Stimulated activated CD8-positive, alpha-beta memory T cell treated with anti-CD3 and anti-CD28 coated beads, Interleukin-7, amount 100 ng/mL, for 4 hours (primary cell): ENCODE measurements at regions not wholly inside any gene's neighbourhood (a gene's known extent, or its start where the extent isn't known, plus 50 kb on each side); places are given as distances from the start of the nearest gene placed in this dataset.
"Not testable (repeated sequence)": the region's sequence is repeated elsewhere in the genome, so short reads cannot be mapped to it uniquely, and the experiment has no call there.

Experiments
- DNase-seq, 2 donors: peaks; one replicate each; pipeline ENCODE4 v3.0.0-alpha.2; 2020; ENCODE audit warnings: low read depth in 2 of 2

GRCh38 chr17:74137416-74137815 lies 66.1 kb upstream of the RPL38 start:
- no peak for DNase-seq

GRCh38 chr17:74139120-74139519 lies 64.4 kb upstream of the RPL38 start:
- DNase-seq = no peak

- no peak for DNase-seq
Observed at GRCh38 chr17:74140282-74140681, 63.2 kb upstream of the RPL38 start.

GRCh38 chr17:74141612-74142011 lies 61.9 kb upstream of the RPL38 start:
- DNase-seq = no peak

- not testable (repeated sequence) for DNase-seq
Observed at GRCh38 chr17:74143318-74143717, 60.2 kb upstream of the RPL38 start.

- DNase-seq = no peak
Observed at GRCh38 chr17:74145756-74146155, 57.7 kb upstream of the RPL38 start.

GRCh38 chr17:74146196-74146595 lies 57.3 kb upstream of the RPL38 start:
- DNase-seq = no peak

GRCh38 chr17:74147056-74147835 lies 56.2 kb upstream of the RPL38 start:
- DNase-seq = no peak

GRCh38 chr17:74147966-74148365 lies 55.5 kb upstream of the RPL38 start:
- DNase-seq = no peak

- no peak for DNase-seq
Observed at GRCh38 chr17:74148446-74148845, 55.0 kb upstream of the RPL38 start.

- DNase-seq = no peak
Observed at GRCh38 chr17:74148901-74149596, 54.4 kb upstream of the RPL38 start.

GRCh38 chr17:74149597-74150427 lies 53.7 kb upstream of the RPL38 start:
- DNase-seq = no peak

GRCh38 chr17:74150428-74151025 lies 53.0 kb upstream of the RPL38 start:
- no peak for DNase-seq

- DNase-seq = no peak
Observed at GRCh38 chr17:74151551-74152315, 51.7 kb upstream of the RPL38 start.

- DNase-seq = no peak
Observed at GRCh38 chr17:74152591-74153455, 50.7 kb upstream of the RPL38 start.

- no peak for DNase-seq
Observed at GRCh38 chr17:74153456-74153810, 50.0 kb upstream of the RPL38 start.
